ENCODE measurements at regions not wholly inside any gene's neighbourhood (a gene's known extent, or its start where the extent isn't known, plus 50 kb on each side); places are given as distances from the start of the nearest gene placed in this dataset.

DNA sequence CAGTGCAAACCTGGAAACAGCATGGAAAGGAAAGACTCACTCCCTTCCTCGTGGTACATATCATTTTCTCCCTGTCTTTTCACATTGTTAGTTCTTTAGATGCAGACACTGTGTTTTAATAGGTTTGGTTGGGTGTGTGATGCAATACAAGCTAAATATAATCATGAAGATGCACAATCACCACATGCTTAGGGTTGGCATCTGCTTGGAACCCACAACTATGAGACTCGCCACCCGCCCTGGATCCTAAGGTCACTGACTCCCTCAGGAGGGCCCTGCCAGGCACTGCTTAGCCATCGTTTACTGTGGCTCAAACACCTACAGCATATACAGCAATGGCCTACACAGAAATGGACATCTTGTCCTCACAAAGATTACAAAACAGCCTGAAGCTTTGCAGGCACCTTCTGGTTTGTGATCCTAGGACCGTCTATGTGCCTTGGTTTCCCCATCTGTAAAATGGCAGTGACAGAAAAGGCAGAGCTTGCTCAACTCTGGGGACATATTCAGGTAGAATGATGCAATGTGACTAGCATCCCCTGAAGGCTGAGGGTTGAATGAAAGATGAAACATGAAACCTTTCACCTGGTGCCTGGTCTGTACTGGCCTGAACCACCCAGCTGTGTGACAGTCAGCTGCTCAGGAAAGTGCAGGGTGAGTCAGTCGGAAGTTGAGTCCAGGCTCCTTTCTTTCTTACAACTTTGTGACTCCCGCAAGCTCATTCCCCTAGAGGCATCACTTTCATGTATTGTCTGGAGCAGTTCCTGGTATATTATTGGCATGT is 123.6 kb upstream of the PFN2 start:
- H3K9me3 Mint-ChIP-seq: no peaks in the 10 kb centered on the region

DNA sequence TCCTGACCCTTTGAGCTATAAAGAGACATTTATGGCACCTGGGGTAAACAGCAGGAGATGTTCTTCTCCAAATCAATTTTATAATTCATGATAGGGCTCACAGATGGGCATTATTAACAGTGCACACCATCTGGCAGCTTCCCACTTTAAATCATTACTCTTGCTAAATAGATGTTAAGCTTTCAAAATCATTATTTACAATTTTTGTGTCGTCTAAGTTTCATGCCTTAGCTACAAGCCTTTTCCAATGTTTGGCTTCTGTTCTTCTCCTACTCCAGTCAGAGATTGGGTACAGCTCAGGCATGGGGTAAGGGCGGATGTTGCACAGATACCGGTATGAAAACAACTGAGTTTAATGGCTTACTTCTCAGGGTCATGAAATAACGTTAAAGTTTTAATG is 120.9 kb upstream of the PFN2 start:
- Mint-ChIP-seq H3K4me3 (no peak overlapping the region), H3K4me1 (peaks cover 3% of the 10 kb centered on the region), H3K9me3 (no peaks in the 10 kb centered on the region), H3K27ac (no peak overlapping the region), H3K27me3 (peaks cover 43% of the 10 kb centered on the region)
- DNase-seq (no peak), ATAC-seq (no peak)

More for the DNA sequence above, 123.6 kb upstream of the PFN2 start:
- Mint-ChIP-seq H3K27ac (no peak overlapping the region), H3K27me3 (peaks cover 31% of the 10 kb centered on the region), H3K4me1 (peaks cover 21% of the 10 kb centered on the region), H3K4me3 (no peak overlapping the region)
- ATAC-seq (no peak), DNase-seq (no peak)

GRCh38 chr3:150090877-150091276 is 120.2 kb upstream of the PFN2 start:
- no peak for ATAC-seq
- H3K27me3 Mint-ChIP-seq: peaks cover 43% of the 10 kb centered on the region
- no peak overlapping the region for H3K4me3 Mint-ChIP-seq
- no peaks in the 10 kb centered on the region for H3K9me3 Mint-ChIP-seq
- no peaks in the 10 kb centered on the region for H3K4me1 Mint-ChIP-seq
- DNase-seq: no peak
- H3K27ac Mint-ChIP-seq: no peak overlapping the region

DNA sequence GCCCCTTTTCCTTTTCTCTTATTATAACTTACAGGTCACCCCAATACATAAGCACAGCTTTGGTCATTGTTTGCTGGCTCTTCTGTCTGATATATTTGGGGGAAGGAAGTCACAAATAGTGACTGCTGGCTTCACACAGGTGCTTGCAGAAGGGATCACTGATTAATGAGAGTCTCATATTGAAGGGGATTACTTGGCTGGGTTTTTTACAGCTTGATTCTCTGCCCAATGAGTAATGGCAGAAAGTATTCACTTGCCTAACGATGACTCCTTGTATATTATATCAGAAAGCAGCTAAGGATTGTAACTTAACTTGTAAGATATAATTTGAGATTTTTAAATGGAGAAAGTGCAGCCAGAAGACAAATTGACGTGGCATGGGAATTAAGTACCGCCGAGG is 119.3 kb upstream of the PFN2 start:
- ATAC-seq: no peak
- Mint-ChIP-seq H3K4me1 (no peaks in the 10 kb centered on the region), H3K27me3 (peaks cover 43% of the 10 kb centered on the region), H3K4me3 (no peak overlapping the region), H3K9me3 (no peaks in the 10 kb centered on the region), H3K27ac (no peak overlapping the region)
- DNase-seq: no peak

GRCh38 chr3:150084128-150084527 is 113.4 kb upstream of the PFN2 start:
- no peak overlapping the region for H3K27ac Mint-ChIP-seq
- no peaks in the 10 kb centered on the region for H3K4me1 Mint-ChIP-seq
- ATAC-seq (no peak), DNase-seq (no peak)
- no peak overlapping the region for H3K4me3 Mint-ChIP-seq
- H3K27me3 Mint-ChIP-seq: peaks cover 10% of the 10 kb centered on the region
- H3K9me3 Mint-ChIP-seq: no peaks in the 10 kb centered on the region

- no peaks in the 10 kb centered on the region for H3K4me1 Mint-ChIP-seq
- no peak for DNase-seq
- no peak overlapping the region for H3K27ac Mint-ChIP-seq
- no peak for ATAC-seq
- H3K4me3 Mint-ChIP-seq: no peak overlapping the region
- peaks cover 5% of the 10 kb centered on the region for H3K27me3 Mint-ChIP-seq
- no peaks in the 10 kb centered on the region for H3K9me3 Mint-ChIP-seq
Observed at GRCh38 chr3:150083655-150084042, 113.0 kb upstream of the PFN2 start.

DNA sequence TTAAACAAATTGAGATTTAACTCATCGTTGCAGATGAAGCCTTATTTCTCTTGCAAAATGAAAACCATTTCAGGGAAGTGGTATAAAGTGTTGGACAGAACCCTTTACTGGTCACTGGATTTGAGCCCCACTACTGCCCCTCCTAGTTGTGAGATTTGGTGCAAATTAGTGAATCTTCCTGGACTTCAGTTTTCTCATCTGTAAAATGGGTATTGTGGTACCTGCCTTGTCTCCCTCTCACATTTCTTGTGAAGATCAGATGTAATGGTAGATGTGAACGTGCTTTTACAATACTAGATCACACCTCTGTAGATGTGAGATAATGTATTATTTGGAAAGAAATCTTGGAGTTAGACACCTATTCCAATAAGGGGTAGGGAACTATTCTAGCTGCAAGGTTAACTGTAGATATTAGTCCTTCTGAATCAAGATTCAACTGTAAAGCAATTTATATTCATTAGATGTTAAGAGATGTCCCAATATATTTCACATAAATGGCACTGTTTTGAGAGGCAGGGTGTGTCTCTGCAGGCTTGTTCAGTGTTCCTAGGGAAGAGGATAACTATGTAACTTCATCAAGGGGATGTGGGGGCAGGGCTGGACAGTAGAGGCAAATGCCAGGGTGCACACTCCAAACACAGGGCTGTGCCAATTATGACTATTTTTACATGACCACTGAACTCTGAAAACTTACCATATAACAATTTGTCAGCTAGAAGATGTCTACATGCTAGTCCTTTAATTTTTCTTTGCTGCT is 112.4 kb upstream of the PFN2 start:
- no peaks in the 10 kb centered on the region for H3K4me1 Mint-ChIP-seq
- no peak for DNase-seq
- H3K4me3 Mint-ChIP-seq: no peak overlapping the region
- H3K27ac Mint-ChIP-seq: peak overlapping the region in 1 of 2 donors; percentile 26
- no peaks in the 10 kb centered on the region for H3K27me3 Mint-ChIP-seq
- no peaks in the 10 kb centered on the region for H3K9me3 Mint-ChIP-seq
- no peak for ATAC-seq

- ATAC-seq: no peak
- DNase-seq: no peak
- no peak overlapping the region for H3K27ac Mint-ChIP-seq
Observed at GRCh38 chr3:150081084-150081483, 110.4 kb upstream of the PFN2 start.

DNA sequence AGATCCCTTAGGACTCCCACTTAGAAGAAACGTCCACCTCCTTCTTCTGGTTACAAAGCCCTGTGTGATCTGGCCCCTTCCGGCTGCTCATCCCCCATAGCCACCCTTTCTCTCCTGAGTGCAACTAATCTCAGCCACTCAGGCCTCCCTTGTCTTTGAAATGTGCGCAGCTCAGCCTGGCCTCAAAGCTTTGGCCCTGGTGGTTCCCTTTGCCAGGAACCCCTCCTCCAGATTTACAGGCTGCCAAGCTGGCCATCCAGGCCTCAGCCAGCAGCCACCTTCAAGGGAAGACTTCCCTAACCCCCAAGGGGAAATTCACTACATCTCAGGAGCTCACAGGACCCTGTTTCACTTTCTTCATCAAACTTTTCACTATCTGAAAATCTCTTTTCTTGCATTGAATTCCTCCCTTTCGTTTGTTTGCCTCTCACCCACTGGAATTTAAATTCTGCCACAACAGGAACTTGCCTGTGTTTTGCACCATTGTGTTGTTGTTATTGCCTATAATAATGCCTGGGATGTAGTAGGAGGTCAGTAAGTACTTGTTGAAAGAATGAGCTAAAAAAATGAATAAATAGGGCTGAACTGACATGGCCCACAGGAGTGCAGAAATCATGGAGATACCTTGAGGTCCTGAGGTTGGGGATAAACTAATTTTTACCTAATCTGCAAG is 109.5 kb upstream of the PFN2 start:
- no peaks in the 10 kb centered on the region for H3K27me3 Mint-ChIP-seq
- peak overlapping the region in 1 of 2 donors; percentile 31 for H3K27ac Mint-ChIP-seq
- peaks cover 0 to 8% of the 10 kb centered on the region in 2 donors for H3K9me3 Mint-ChIP-seq
- no peak for ATAC-seq
- no peak overlapping the region for H3K4me3 Mint-ChIP-seq
- DNase-seq: no peak
- H3K4me1 Mint-ChIP-seq: peaks cover 7% of the 10 kb centered on the region

More at GRCh38 chr3:150081084-150081483, 110.4 kb upstream of the PFN2 start:
- peaks cover 7% of the 10 kb centered on the region for H3K4me1 Mint-ChIP-seq
- no peak overlapping the region for H3K4me3 Mint-ChIP-seq
- H3K27me3 Mint-ChIP-seq: no peaks in the 10 kb centered on the region
- peaks cover 0 to 7% of the 10 kb centered on the region in 2 donors for H3K9me3 Mint-ChIP-seq

GRCh38 chr3:150079029-150079739 is 108.5 kb upstream of the PFN2 start:
- DNase-seq: no peak

GRCh38 chr3:150077581-150078247 is 107.0 kb upstream of the PFN2 start:
- Mint-ChIP-seq H3K4me1 (peaks cover 7% of the 10 kb centered on the region), H3K9me3 (peaks cover 0 to 8% of the 10 kb centered on the region in 2 donors), H3K27ac (no peak overlapping the region), H3K4me3 (no peak overlapping the region), H3K27me3 (peaks cover 17% of the 10 kb centered on the region)
- DNase-seq (no peak), ATAC-seq (peak; percentile 39)

More at GRCh38 chr3:150079029-150079739, 108.5 kb upstream of the PFN2 start:
- Mint-ChIP-seq H3K4me1 (peaks cover 7% of the 10 kb centered on the region), H3K27ac (no peak overlapping the region), H3K9me3 (peaks cover 0 to 8% of the 10 kb centered on the region in 2 donors), H3K27me3 (peaks cover 3% of the 10 kb centered on the region), H3K4me3 (no peak overlapping the region)
- no peak for ATAC-seq

DNA sequence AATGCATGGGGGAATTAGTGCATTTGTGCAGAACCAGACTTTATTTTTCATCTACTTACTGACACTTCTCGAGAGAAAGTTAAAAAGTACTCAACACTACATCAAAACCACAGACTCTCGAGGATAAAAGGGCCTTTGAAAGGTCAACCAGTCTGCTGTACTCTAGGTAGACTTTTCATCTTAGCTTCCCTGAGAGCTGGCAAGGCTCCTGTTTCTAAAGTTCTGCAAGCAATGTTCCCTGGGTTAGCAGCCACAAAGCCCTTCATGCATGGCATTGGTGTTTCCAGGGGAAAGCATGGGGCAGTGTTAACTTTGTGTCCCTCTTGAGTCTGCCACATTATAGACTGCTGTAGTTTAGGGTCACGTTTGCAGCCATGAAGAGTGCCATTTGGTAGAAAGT is 106.4 kb upstream of the PFN2 start:
- no peak for DNase-seq
- Mint-ChIP-seq H3K4me3 (no peak overlapping the region), H3K27me3 (peaks cover 23% of the 10 kb centered on the region), H3K9me3 (peaks cover 0 to 8% of the 10 kb centered on the region in 2 donors), H3K27ac (no peak overlapping the region), H3K4me1 (peaks cover 7% of the 10 kb centered on the region)
- ATAC-seq: no peak

DNA sequence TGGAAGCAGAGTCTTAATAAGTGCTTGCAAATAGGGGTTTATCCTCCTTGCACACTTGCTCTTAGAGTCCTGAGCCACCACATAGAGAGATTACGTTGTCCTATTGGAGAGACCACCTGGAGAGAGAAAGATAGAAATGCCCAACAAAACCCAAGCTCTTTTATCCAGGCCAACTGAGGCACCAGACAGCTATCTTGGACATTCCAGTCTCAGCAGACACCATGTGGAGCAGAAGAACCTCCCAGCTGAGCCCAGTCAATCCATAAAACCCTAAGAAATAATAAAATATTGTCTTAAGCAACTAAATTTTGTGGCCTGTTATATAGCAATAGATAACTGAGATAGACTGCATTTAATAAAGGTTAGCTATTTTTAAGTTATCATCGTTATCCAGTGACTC is 105.7 kb upstream of the PFN2 start:
- Mint-ChIP-seq H3K4me1 (peaks cover 7% of the 10 kb centered on the region), H3K4me3 (no peak overlapping the region), H3K27me3 (peaks cover 24% of the 10 kb centered on the region), H3K27ac (no peak overlapping the region), H3K9me3 (peaks cover 0 to 8% of the 10 kb centered on the region in 2 donors)
- no peak for DNase-seq
- no peak for ATAC-seq

DNA sequence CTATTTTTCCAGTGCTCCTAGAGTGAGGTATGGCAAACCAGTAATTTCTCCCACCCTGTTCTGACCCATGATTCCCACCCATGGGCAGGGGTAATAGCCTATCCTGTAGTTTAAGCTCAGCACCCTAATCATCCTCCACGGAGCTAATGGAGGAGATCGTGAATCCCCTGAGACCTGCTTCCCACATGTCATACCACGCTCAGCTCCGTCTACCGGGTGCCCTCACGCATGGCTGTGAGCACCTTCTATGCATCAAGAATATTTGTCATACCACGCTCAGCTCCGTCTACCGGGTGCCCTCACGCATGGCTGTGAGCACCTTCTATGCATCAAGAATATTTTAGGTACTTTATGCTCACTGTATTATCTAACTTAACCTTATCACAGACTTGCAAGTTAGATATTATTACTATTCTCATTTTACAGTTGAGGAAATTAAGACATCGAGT is 104.7 kb upstream of the PFN2 start:
- peaks cover 32% of the 10 kb centered on the region for H3K27me3 Mint-ChIP-seq
- H3K9me3 Mint-ChIP-seq: peaks cover 0 to 8% of the 10 kb centered on the region in 2 donors
- no peak for ATAC-seq

More for the DNA sequence above, 104.7 kb upstream of the PFN2 start:
- Mint-ChIP-seq H3K27ac (no peak overlapping the region), H3K4me3 (no peak overlapping the region), H3K4me1 (peaks cover 7% of the 10 kb centered on the region)
- no peak for DNase-seq

Measured in stimulated activated naive CD8-positive, alpha-beta T cell treated with anti-CD3 and anti-CD28 coated beads, Interleukin-15, amount 100 ng/mL, for 72 hours (primary cell).